ENCODE measurements at regions not wholly inside any gene's neighbourhood (a gene's known extent, or its start where the extent isn't known, plus 50 kb on each side); places are given as distances from the start of the nearest gene placed in this dataset.

- no peak for DNase-seq (ENCODE audit: extremely low read depth, low read depth, low spot score)
These were observed 889.1 kb downstream of the AACS start for GRCh38 chr12:125954362-125954761.

GRCh38 chr12:125956186-125956585, 891.0 kb downstream of the AACS start:
- no peak for DNase-seq (ENCODE audit: extremely low read depth, low read depth, low spot score)

GRCh38 chr12:125966641-125967040, 901.4 kb downstream of the AACS start:
- no peak for DNase-seq (ENCODE audit: extremely low read depth, low read depth, low spot score)

GRCh38 chr12:125968413-125968812, 903.2 kb downstream of the AACS start:
- DNase-seq (ENCODE audit: extremely low read depth, low read depth, low spot score) = no peak

- DNase-seq (ENCODE audit: extremely low read depth, low read depth, low spot score) = no peak
These were observed 906.7 kb downstream of the AACS start for GRCh38 chr12:125971981-125972380.

GRCh38 chr12:125978286-125978685, 913.1 kb downstream of the AACS start:
- DNase-seq (ENCODE audit: extremely low read depth, low read depth, low spot score) = no peak

- no peak for DNase-seq (ENCODE audit: extremely low read depth, low read depth, low spot score)
These were observed 916.5 kb downstream of the AACS start for GRCh38 chr12:125981610-125982253.

GRCh38 chr12:125983094-125983783, 918.0 kb downstream of the AACS start:
- DNase-seq (ENCODE audit: extremely low read depth, low read depth, low spot score) = no peak

GRCh38 chr12:125983784-125984500, 918.7 kb downstream of the AACS start:
- no peak for DNase-seq (ENCODE audit: extremely low read depth, low read depth, low spot score)

GRCh38 chr12:125988545-125988944, 923.3 kb downstream of the AACS start:
- DNase-seq (ENCODE audit: extremely low read depth, low read depth, low spot score) = no peak

GRCh38 chr12:125989696-125990095, 924.5 kb downstream of the AACS start:
- DNase-seq (ENCODE audit: extremely low read depth, low read depth, low spot score) = no peak

- no peak for DNase-seq (ENCODE audit: extremely low read depth, low read depth, low spot score)
These were observed 931.2 kb downstream of the AACS start for GRCh38 chr12:125996443-125996842.

- DNase-seq (ENCODE audit: extremely low read depth, low read depth, low spot score) = no peak
These were observed 934.4 kb downstream of the AACS start for GRCh38 chr12:125999628-126000027.

GRCh38 chr12:126019385-126019784, 954.1 kb downstream of the AACS start:
- DNase-seq (ENCODE audit: extremely low read depth, low read depth, low spot score) = no peak

GRCh38 chr12:126021675-126022074, 956.4 kb downstream of the AACS start:
- no peak for DNase-seq (ENCODE audit: extremely low read depth, low read depth, low spot score)

- DNase-seq (ENCODE audit: extremely low read depth, low read depth, low spot score) = no peak
These were observed 962.6 kb downstream of the AACS start for GRCh38 chr12:126027825-126028224.

GRCh38 chr12:126030573-126030972, 965.3 kb downstream of the AACS start:
- no peak for DNase-seq (ENCODE audit: extremely low read depth, low read depth, low spot score)

- DNase-seq (ENCODE audit: extremely low read depth, low read depth, low spot score) = no peak
These were observed 968.5 kb downstream of the AACS start for GRCh38 chr12:126033751-126034150.

GRCh38 chr12:126036348-126036747, 971.1 kb downstream of the AACS start:
- no peak for DNase-seq (ENCODE audit: extremely low read depth, low read depth, low spot score)

GRCh38 chr12:126038434-126038833, 973.2 kb downstream of the AACS start:
- no peak for DNase-seq (ENCODE audit: extremely low read depth, low read depth, low spot score)

GRCh38 chr12:126040307-126040706, 975.1 kb downstream of the AACS start:
- no peak for DNase-seq (ENCODE audit: extremely low read depth, low read depth, low spot score)

- DNase-seq (ENCODE audit: extremely low read depth, low read depth, low spot score) = no peak
These were observed 977.1 kb downstream of the AACS start for GRCh38 chr12:126042286-126042685.

All from glomerular endothelial cell (primary cell).